ENCODE measurements at regions not wholly inside any gene's neighbourhood (a gene's known extent, or its start where the extent isn't known, plus 50 kb on each side); places are given as distances from the start of the nearest gene placed in this dataset.
A peak's percentile ranks its signal among the peaks of the same experiment; 100 is the strongest.

DNA sequence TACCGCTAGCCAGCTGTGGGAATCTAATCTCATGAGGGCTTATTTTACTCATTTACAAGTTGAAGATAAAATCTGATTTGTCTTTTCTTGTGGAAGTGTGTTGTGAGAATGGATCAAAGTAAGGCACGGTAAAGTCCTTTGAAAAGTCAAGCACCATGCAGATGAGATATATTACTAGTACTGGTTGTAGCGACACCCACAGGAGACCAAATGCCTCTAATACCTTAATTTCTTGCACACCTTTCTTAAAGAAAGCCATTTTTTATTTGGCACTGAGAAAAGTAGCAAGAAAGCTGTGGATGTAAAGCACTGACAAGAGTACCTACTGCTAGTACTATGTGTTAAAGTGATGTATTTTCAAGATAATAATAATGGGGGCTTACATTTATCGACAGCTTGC lies 191.0 kb upstream of the MMS22L start:
- Histone ChIP-seq H3K27me3 (ENCODE audit: low read length) (peaks cover 2% of the 10 kb centered on the region; the same call in 1 of the 2 replicates), H3K4me3 (ENCODE audit: insufficient read depth, low read length, poor library complexity, severe bottlenecking) (no peak overlapping the region), H3K9me2 (replicated peaks; ENCODE audit: insufficient read depth, low read length) (no peaks in the 10 kb centered on the region), H4K20me1 (ENCODE audit: low read depth, low read length) (no peaks in the 10 kb centered on the region), H3K9me3 (ENCODE audit: insufficient read depth, low read length) (no peaks in the 10 kb centered on the region), H3K9ac (ENCODE audit: low read length) (no peak overlapping the region), H3K79me2 (ENCODE audit: insufficient read depth, low read length) (no peaks in the 10 kb centered on the region), H3F3A (ENCODE audit: insufficient read depth) (no peaks in the 10 kb centered on the region), H2AFZ (ENCODE audit: low read depth, low read length, severe bottlenecking) (no peak overlapping the region), H3K27ac (ENCODE audit: low read depth, low read length) (no peak overlapping the region), H3K4me2 (ENCODE audit: low read depth, low read length, poor library complexity, severe bottlenecking) (no peak overlapping the region), H3K36me3 (ENCODE audit: low read length) (no peaks in the 10 kb centered on the region)
- TF ChIP-seq, protein P1, sequence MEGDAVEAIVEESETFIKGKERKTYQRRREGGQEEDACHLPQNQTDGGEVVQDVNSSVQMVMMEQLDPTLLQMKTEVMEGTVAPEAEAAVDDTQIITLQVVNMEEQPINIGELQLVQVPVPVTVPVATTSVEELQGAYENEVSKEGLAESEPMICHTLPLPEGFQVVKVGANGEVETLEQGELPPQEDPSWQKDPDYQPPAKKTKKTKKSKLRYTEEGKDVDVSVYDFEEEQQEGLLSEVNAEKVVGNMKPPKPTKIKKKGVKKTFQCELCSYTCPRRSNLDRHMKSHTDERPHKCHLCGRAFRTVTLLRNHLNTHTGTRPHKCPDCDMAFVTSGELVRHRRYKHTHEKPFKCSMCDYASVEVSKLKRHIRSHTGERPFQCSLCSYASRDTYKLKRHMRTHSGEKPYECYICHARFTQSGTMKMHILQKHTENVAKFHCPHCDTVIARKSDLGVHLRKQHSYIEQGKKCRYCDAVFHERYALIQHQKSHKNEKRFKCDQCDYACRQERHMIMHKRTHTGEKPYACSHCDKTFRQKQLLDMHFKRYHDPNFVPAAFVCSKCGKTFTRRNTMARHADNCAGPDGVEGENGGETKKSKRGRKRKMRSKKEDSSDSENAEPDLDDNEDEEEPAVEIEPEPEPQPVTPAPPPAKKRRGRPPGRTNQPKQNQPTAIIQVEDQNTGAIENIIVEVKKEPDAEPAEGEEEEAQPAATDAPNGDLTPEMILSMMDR (IDR thresholded peaks at IDR 0.05; ENCODE audit: insufficient read depth, low read length, poor library complexity, severe bottlenecking): no peak
- TF ChIP-seq EZH2phosphoT487 (conservative IDR thresholded peaks at IDR 0.05; ENCODE audit: low read length): no peak

DNA sequence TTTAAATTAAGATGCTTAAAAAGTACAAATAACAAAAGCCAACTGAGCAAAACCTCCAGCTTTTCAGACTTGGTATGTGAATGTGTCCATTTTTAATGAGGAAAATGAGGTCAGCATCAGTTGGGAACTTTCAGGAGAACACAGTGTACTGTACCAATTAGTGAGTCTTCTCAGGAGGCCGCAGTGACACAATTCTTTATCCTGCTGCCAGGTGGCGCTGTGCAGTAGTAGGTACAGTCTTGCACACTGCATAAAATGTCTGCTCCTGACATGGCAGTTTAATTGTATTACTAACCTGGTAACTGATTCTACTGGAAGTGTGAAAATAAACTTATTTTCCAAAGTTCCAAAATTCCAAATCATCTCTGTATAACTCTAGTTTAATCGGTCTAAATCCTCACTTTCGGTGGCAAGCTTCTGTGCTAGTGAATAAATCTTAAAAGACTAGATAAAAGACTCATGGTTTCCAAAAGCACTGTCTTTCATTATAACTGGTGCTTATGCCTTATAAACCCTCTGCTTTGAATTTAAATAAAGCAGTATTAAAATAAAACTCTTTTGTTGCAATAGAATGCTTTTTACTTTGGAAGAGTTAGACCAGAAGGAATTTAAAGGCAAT lies 214.8 kb upstream of the MMS22L start:
- H3K4me2 ChIP-seq (ENCODE audit: low read depth, low read length, poor library complexity, severe bottlenecking): no peak overlapping the region
- TF ChIP-seq EZH2phosphoT487 (conservative IDR thresholded peaks at IDR 0.05; ENCODE audit: low read length): no peak
- TF ChIP-seq, protein P1 (IDR thresholded peaks at IDR 0.05; ENCODE audit: insufficient read depth, low read length, poor library complexity, severe bottlenecking): peak; percentile 67
- H3K27me3 ChIP-seq (ENCODE audit: low read length): no peaks in the 10 kb centered on the region
- no peaks in the 10 kb centered on the region for H3K36me3 ChIP-seq (ENCODE audit: low read length)
- no peaks in the 10 kb centered on the region for H3K79me2 ChIP-seq (ENCODE audit: insufficient read depth, low read length)
- no peaks in the 10 kb centered on the region for H4K20me1 ChIP-seq (ENCODE audit: low read depth, low read length)
- H3K9me2 ChIP-seq (replicated peaks; ENCODE audit: insufficient read depth, low read length): no peaks in the 10 kb centered on the region
- H3K4me3 ChIP-seq (ENCODE audit: insufficient read depth, low read length, poor library complexity, severe bottlenecking): no peak overlapping the region
- H3F3A ChIP-seq (ENCODE audit: insufficient read depth): no peaks in the 10 kb centered on the region
- H3K9ac ChIP-seq (ENCODE audit: low read length): no peak overlapping the region
- no peak overlapping the region for H3K27ac ChIP-seq (ENCODE audit: low read depth, low read length)
- no peaks in the 10 kb centered on the region for H3K9me3 ChIP-seq (ENCODE audit: insufficient read depth, low read length)
- H2AFZ ChIP-seq (ENCODE audit: low read depth, low read length, severe bottlenecking): peak overlapping the region; percentile 59

DNA sequence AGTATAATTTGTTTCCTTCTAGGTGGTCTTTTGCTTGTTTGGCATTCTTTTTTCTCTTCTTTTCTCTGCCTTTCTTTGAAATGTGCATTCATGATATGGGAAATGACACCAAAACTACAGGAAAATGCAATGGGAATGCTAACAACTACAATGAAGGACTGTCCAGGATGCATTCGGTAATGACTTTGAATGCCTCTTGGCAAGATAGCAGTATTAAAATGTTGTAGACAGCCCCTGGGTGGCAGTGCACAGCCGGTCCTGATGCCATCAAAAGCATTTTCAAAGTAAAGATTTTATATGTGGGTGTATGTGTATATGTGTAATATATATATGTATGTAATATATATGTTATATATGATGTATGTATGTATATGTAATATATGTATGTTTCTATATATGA lies 218.8 kb upstream of the MMS22L start:
- H3K4me2 ChIP-seq (ENCODE audit: low read depth, low read length, poor library complexity, severe bottlenecking): no peak overlapping the region
- no peaks in the 10 kb centered on the region for H3K9me3 ChIP-seq (ENCODE audit: insufficient read depth, low read length)
- no peak for TF ChIP-seq EZH2phosphoT487 (conservative IDR thresholded peaks at IDR 0.05; ENCODE audit: low read length)
- TF ChIP-seq, protein P1 (IDR thresholded peaks at IDR 0.05; ENCODE audit: insufficient read depth, low read length, poor library complexity, severe bottlenecking): no peak
- no peaks in the 10 kb centered on the region for H3K36me3 ChIP-seq (ENCODE audit: low read length)
- no peak overlapping the region for H2AFZ ChIP-seq (ENCODE audit: low read depth, low read length, severe bottlenecking)
- H3K27ac ChIP-seq (ENCODE audit: low read depth, low read length): no peak overlapping the region
- no peaks in the 10 kb centered on the region for H3K9me2 ChIP-seq (replicated peaks; ENCODE audit: insufficient read depth, low read length)
- no peak overlapping the region for H3K9ac ChIP-seq (ENCODE audit: low read length)
- H3K27me3 ChIP-seq (ENCODE audit: low read length): no peaks in the 10 kb centered on the region; the same call in 1 of the 2 replicates
- H3K4me3 ChIP-seq (ENCODE audit: insufficient read depth, low read length, poor library complexity, severe bottlenecking): no peak overlapping the region
- no peaks in the 10 kb centered on the region for H4K20me1 ChIP-seq (ENCODE audit: low read depth, low read length)
- H3F3A ChIP-seq (ENCODE audit: insufficient read depth): no peaks in the 10 kb centered on the region
- no peaks in the 10 kb centered on the region for H3K79me2 ChIP-seq (ENCODE audit: insufficient read depth, low read length)
